ENCODE measurements at regions not wholly inside any gene's neighbourhood (a gene's known extent, or its start where the extent isn't known, plus 50 kb on each side); places are given as distances from the start of the nearest gene placed in this dataset.
A peak's percentile ranks its signal among the peaks of the same experiment; 100 is the strongest.

GRCh38 chr3:67290438-67290837, 292.3 kb downstream of the KBTBD8 start:
- H3K27ac ChIP-seq (ENCODE audit: low read length) = no peak overlapping the region
- Mint-ChIP-seq H3K4me3 (no peak overlapping the region), H3K27ac (no peak overlapping the region), H3K9me3 (peaks cover 4 to 12% of the 10 kb centered on the region in 2 donors), H3K4me1 (no peaks in the 10 kb centered on the region), H3K36me3 (no peaks in the 10 kb centered on the region), H3K27me3 (ENCODE audit: low read depth in 2 of 2) (no peaks in the 10 kb centered on the region)
- TF ChIP-seq CTCF (IDR thresholded peaks at IDR 0.05) = no peak
- DNase-seq = peak in 1 of 2 donors; percentile 1
- no peaks in the 10 kb centered on the region for H3K9me3 ChIP-seq (ENCODE audit: control insufficient read depth, insufficient read depth, low read length)
- no peaks in the 10 kb centered on the region for H3K36me3 ChIP-seq (ENCODE audit: control insufficient read depth, insufficient read depth, low read length)
- 68% methylated on average over 4 of the region's 4 CpGs for whole genome bisulfite sequencing (ENCODE audit: insufficient coverage)
- ATAC-seq = no peak
- intact Hi-C loops (cut with micrococcal nuclease) = no loop called here
- no peak overlapping the region for H3K4me3 ChIP-seq (ENCODE audit: low read length)
- no peaks in the 10 kb centered on the region for H3K4me1 ChIP-seq (ENCODE audit: control insufficient read depth, insufficient read depth, low read length)
- no peaks in the 10 kb centered on the region for H3K27me3 ChIP-seq (ENCODE audit: control insufficient read depth, insufficient read depth, low read length)

- H3K4me1 ChIP-seq (ENCODE audit: control insufficient read depth, insufficient read depth, low read length) = no peaks in the 10 kb centered on the region
- Mint-ChIP-seq H3K4me3 (no peak overlapping the region), H3K4me1 (no peaks in the 10 kb centered on the region), H3K27me3 (ENCODE audit: low read depth in 2 of 2) (no peaks in the 10 kb centered on the region), H3K36me3 (no peaks in the 10 kb centered on the region), H3K9me3 (peaks cover 0 to 9% of the 10 kb centered on the region in 2 donors), H3K27ac (no peak overlapping the region)
- no peak overlapping the region for H3K4me3 ChIP-seq (ENCODE audit: low read length)
- no peaks in the 10 kb centered on the region for H3K9me3 ChIP-seq (ENCODE audit: control insufficient read depth, insufficient read depth, low read length)
- ATAC-seq (no peak), DNase-seq (no peak)
- no peak for TF ChIP-seq CTCF (IDR thresholded peaks at IDR 0.05)
- H3K36me3 ChIP-seq (ENCODE audit: control insufficient read depth, insufficient read depth, low read length) = no peaks in the 10 kb centered on the region
- no peak overlapping the region for H3K27ac ChIP-seq (ENCODE audit: low read length)
- H3K27me3 ChIP-seq (ENCODE audit: control insufficient read depth, insufficient read depth, low read length) = no peaks in the 10 kb centered on the region
- WGBS (ENCODE audit: insufficient coverage) = 58% methylated on average over 11 of the region's 11 CpGs
- intact Hi-C loops (cut with micrococcal nuclease) = no loop called here
Measured at GRCh38 chr3:67291287-67292252, 293.5 kb downstream of the KBTBD8 start.

GRCh38 chr3:67292356-67293121, 294.4 kb downstream of the KBTBD8 start:
- Histone ChIP-seq H3K36me3 (ENCODE audit: control insufficient read depth, insufficient read depth, low read length) (no peaks in the 10 kb centered on the region), H3K9me3 (ENCODE audit: control insufficient read depth, insufficient read depth, low read length) (no peaks in the 10 kb centered on the region), H3K27ac (ENCODE audit: low read length) (no peak overlapping the region), H3K27me3 (ENCODE audit: control insufficient read depth, insufficient read depth, low read length) (no peaks in the 10 kb centered on the region), H3K4me3 (ENCODE audit: low read length) (no peak overlapping the region), H3K4me1 (ENCODE audit: control insufficient read depth, insufficient read depth, low read length) (no peaks in the 10 kb centered on the region)
- ATAC-seq = no peak
- DNase-seq = no peak
- Mint-ChIP-seq H3K27me3 (ENCODE audit: low read depth in 2 of 2) (no peaks in the 10 kb centered on the region), H3K27ac (no peak overlapping the region), H3K36me3 (no peaks in the 10 kb centered on the region), H3K9me3 (peaks cover 0 to 8% of the 10 kb centered on the region in 2 donors), H3K4me3 (no peak overlapping the region), H3K4me1 (no peaks in the 10 kb centered on the region)
- intact Hi-C loops (cut with micrococcal nuclease) = no loop called here
- TF ChIP-seq CTCF (IDR thresholded peaks at IDR 0.05) = no peak
- 64% methylated on average over 3 of the region's 3 CpGs for WGBS (ENCODE audit: insufficient coverage)
